Endothelial cell of umbilical vein (primary cell): ENCODE measurements at regions not wholly inside any gene's neighbourhood (a gene's known extent, or its start where the extent isn't known, plus 50 kb on each side); places are given as distances from the start of the nearest gene placed in this dataset.

Experiments
- BruUV-seq: library from RNA; stranded (reverse); fragments of 400-500 nt; replicated peaks from 2 replicates; lab custom pipeline; 2021; lab: Mats Ljungman, UMichigan
- CTCF ChIA-PET: fragments of 300-600, 350-600 bp; sonication (Branson Sonifier 250); formaldehyde crosslinking; loops from one replicate; lab custom pipeline; 2021; ENCODE audit warnings: antibody characterized with exemption, inconsistent platforms; lab: Charles Lee
- POLR2A ChIA-PET: fragments of 300-600, 350-600 bp; sonication (Branson Sonifier 250); formaldehyde crosslinking; loops from one replicate; lab custom pipeline; 2021; ENCODE audit warnings: antibody characterized with exemption, inconsistent platforms; lab: Charles Lee
- DNase-seq: peaks from one replicate; pipeline ENCODE4 v3.0.0-alpha.2; 2011; ENCODE audit warnings: low read depth, low spot score
- FAIRE-seq: peaks from 2 replicates; lab custom pipeline; 2011; peaks lifted over from hg19 to GRCh38; lab: Jason Lieb, UNC
- H2AFZ ChIP-seq: 2 replicates; pipeline ENCODE4 v1.6.0; 2012; ENCODE audit warnings: low read depth, low read length, control low read depth, inconsistent platforms
- H3K27ac ChIP-seq: 2 replicates; pipeline ENCODE4 v1.5.1; 2011; ENCODE audit warnings: low read depth, mild to moderate bottlenecking, control low read depth, low read length, moderate library complexity; ENCODE audit not compliant: insufficient read depth
- H3K27me3 ChIP-seq, 2 experiments: 2 replicates each; pipeline versions ENCODE4 v1.6.0 to v1.6.1; 2011; ENCODE audit warnings: low read length in 2 of 2, mixed read lengths in 1 of 2; ENCODE audit not compliant: control insufficient read depth in 2 of 2, insufficient read depth in 2 of 2
- H3K36me3 ChIP-seq, 2 experiments: 2 replicates in 1 of 2; 3 replicates in 1 of 2; pipeline ENCODE4 v1.5.1; 2011; ENCODE audit warnings: low read length in 2 of 2, mild to moderate bottlenecking in 1 of 2, moderate library complexity in 1 of 2; ENCODE audit not compliant: control insufficient read depth in 2 of 2, insufficient read depth in 2 of 2; ENCODE audit errors: extremely low read depth in 1 of 2
- H3K4me1 ChIP-seq: 3 replicates; pipeline ENCODE4 v1.5.1; 2011; ENCODE audit warnings: mild to moderate bottlenecking, low read length; ENCODE audit not compliant: control insufficient read depth, insufficient read depth; ENCODE audit errors: extremely low read depth
- H3K4me2 ChIP-seq: 2 replicates; pipeline ENCODE4 v1.6.1; 2011; ENCODE audit warnings: low read length, control low read depth, mixed read lengths; ENCODE audit not compliant: insufficient read depth
- H3K4me3 ChIP-seq, 3 experiments: fragments of 200-600 bp in 1 of 3; sonication (generic), shearing (Covaris generic) in 1 of 3; replicated peaks in 1 of 3; 2 replicates each; pipeline ENCODE4 v1.5.1; 2011 to 2016; ENCODE audit warnings: control low read depth in 3 of 3, low read length in 3 of 3, mild to moderate bottlenecking in 2 of 3, inconsistent platforms in 1 of 3, low read depth in 1 of 3, moderate library complexity in 1 of 3; ENCODE audit not compliant: insufficient read depth in 1 of 3
- H3K79me2 ChIP-seq: 2 replicates; pipeline ENCODE4 v1.6.0; 2012; ENCODE audit warnings: low read length, inconsistent platforms; ENCODE audit not compliant: control insufficient read depth, insufficient read depth
- H3K9ac ChIP-seq: replicated peaks from 2 replicates; pipeline ENCODE3; 2011; ENCODE audit warnings: low read length, control low read depth; ENCODE audit not compliant: insufficient read depth; ENCODE audit errors: extremely low read depth
- H3K9me1 ChIP-seq: replicated peaks from 3 replicates; pipeline ENCODE4 v1.6.0; 2011; ENCODE audit warnings: mild to moderate bottlenecking, low read length; ENCODE audit not compliant: control insufficient read depth, insufficient read depth; ENCODE audit errors: extremely low read depth
- H3K9me3 ChIP-seq: replicated peaks from 2 replicates; pipeline ENCODE4 v1.5.1; 2012; ENCODE audit warnings: low read length, inconsistent platforms; ENCODE audit not compliant: control insufficient read depth, insufficient read depth
- H4K20me1 ChIP-seq: replicated peaks from 2 replicates; pipeline ENCODE3; 2011; ENCODE audit warnings: mild to moderate bottlenecking, low read length; ENCODE audit not compliant: control insufficient read depth, insufficient read depth; ENCODE audit errors: extremely low read depth
- CTCF ChIP-seq, 2 donors: IDR thresholded peaks; 1 replicate in 1 of 2; 2 replicates in 1 of 2; pipeline ENCODE4 v1.5.1; 2011; ENCODE audit warnings: low read length in 2 of 2, mild to moderate bottlenecking in 2 of 2, moderate library complexity in 2 of 2, control low read depth in 1 of 2, inconsistent platforms in 1 of 2, low read depth in 1 of 2; ENCODE audit not compliant: insufficient read depth in 1 of 2; ENCODE audit errors: extremely low read depth in 1 of 2
- EZH2 ChIP-seq: IDR thresholded peaks from 2 replicates; pipeline ENCODE4 v1.6.1; 2012; ENCODE audit warnings: borderline replicate concordance, low read depth, mild to moderate bottlenecking, moderate library complexity, low read length, inconsistent platforms; ENCODE audit not compliant: severe bottlenecking
- FOS ChIP-seq: IDR thresholded peaks from 2 replicates; pipeline ENCODE4 v1.6.1; 2011; ENCODE audit warnings: mild to moderate bottlenecking, low read length, moderate library complexity, borderline replicate concordance; ENCODE audit not compliant: insufficient read depth
- GATA2 ChIP-seq: IDR thresholded peaks from 2 replicates; pipeline ENCODE4 v1.7.0; 2011; ENCODE audit warnings: low read depth, mild to moderate bottlenecking, moderate library complexity, mixed read lengths, low read length; ENCODE audit not compliant: insufficient read length, insufficient read depth
- JUN ChIP-seq: IDR thresholded peaks from 2 replicates; pipeline ENCODE4 v1.6.1; 2011; ENCODE audit warnings: borderline replicate concordance, low read depth; ENCODE audit not compliant: insufficient read length, insufficient read depth
- MAX ChIP-seq: IDR thresholded peaks from 2 replicates; pipeline ENCODE4 v1.6.1; 2011; ENCODE audit not compliant: insufficient read depth, insufficient read length
- MYC ChIP-seq: IDR thresholded peaks from one replicate; pipeline ENCODE4 v1.6.1; 2011; ENCODE audit warnings: mild to moderate bottlenecking, low read depth, low read length
- POLR2A ChIP-seq: IDR thresholded peaks from 2 replicates; pipeline ENCODE4 v1.6.1; 2012; ENCODE audit warnings: low read depth, mild to moderate bottlenecking, control low read depth, low read length
- POLR2AphosphoS5 ChIP-seq: IDR thresholded peaks from 2 replicates; pipeline ENCODE4 v1.6.1; 2012; ENCODE audit warnings: low read depth, mild to moderate bottlenecking, control low read depth, low read length, moderate library complexity; ENCODE audit not compliant: insufficient read depth
- dilution Hi-C: fragments of 300-500 bp; cut with MboI; formaldehyde crosslinking; loops from one replicate; pipeline ENCODE4 v1.15.0; 2019; ENCODE audit warnings: low sequenced_read_pairs; ENCODE audit not compliant: extremely low pct_ligation_motif_present
- intact Hi-C: fragments of 100-400 bp; cut with micrococcal nuclease; formaldehyde crosslinking; loops from one replicate; pipeline ENCODE4 v1.10.0; 2022

- ChIA-PET CTCF (interaction anchor here (1.7 kb wide), 1 partner anchor 18 kb away, joined by 5 read pairs; no protein-coding TSS in a partner anchor), POLR2A (no interaction called here)
- Histone ChIP-seq H3K4me2 (no peak overlapping the region), H2AFZ (no peak overlapping the region), H3K9me3 (no peaks in the 10 kb centered on the region), H3K9me1 (no peaks in the 10 kb centered on the region), H4K20me1 (no peaks in the 10 kb centered on the region), H3K27ac (no peak overlapping the region), H3K79me2 (no peaks in the 10 kb centered on the region), H3K4me1 (peaks cover 4% of the 10 kb centered on the region), H3K4me3 (no peak overlapping the region), H3K27me3 (no peaks in the 10 kb centered on the region), H3K9ac (no peak overlapping the region), H3K36me3 (no peaks in the 10 kb centered on the region)
- no peak for DNase-seq
- TF ChIP-seq MYC (no peak), CTCF (IDR thresholded peaks at IDR 0.05; ENCODE audit: extremely low read depth in 1 of 2, insufficient read depth in 1 of 2, low read depth in 1 of 2, low read length in 2 of 2) (no peak), POLR2AphosphoS5 (no peak), POLR2A (no peak), JUN (no peak), FOS (no peak), EZH2 (no peak), GATA2 (no peak), MAX (no peak)
- dilution Hi-C loops (no loop called here), intact Hi-C loops (no loop called here)
- no TSS peak for BruUV-seq
- no peak for FAIRE-seq
Measured at GRCh38 chr16:60064026-60064425, 1329.9 kb upstream of the GOT2 start.
